ENCODE measurements at regions not wholly inside any gene's neighbourhood (a gene's known extent, or its start where the extent isn't known, plus 50 kb on each side); places are given as distances from the start of the nearest gene placed in this dataset.

DNA sequence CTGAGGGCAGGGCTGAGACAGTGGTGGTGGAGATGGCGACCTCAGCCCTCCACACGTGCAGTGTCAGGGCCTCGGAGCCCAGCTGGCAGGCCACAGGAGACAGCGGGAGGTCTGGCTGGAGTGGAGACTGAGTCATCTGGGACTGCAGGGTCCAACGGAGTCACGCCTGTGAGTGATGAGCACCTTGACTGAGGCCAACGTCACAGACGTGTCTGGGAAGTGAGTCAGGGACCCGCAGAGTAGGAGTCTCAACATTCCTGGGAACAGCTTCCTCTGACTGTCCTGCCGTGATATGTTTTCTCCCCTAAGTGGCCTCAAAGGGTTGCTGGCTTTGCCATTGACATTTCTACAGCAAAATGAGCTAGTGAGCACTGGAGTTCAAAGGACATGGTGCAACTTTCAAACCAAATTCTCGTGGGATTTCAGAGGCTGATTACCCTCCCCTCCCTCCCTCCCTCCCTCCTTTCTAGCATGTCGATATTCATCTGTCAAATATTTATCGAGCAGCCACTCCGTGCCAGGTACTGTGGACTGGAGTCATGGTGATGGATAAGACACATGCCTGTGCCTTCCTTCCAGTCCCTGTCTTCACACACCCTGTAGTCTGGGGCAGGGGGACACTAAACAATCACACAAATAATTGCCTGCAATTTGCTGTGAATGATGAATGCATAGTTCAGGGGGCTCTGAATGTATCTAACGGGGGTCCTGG is 53.3 kb upstream of the AMOTL2 start:
- intact Hi-C loops (cut with micrococcal nuclease; ENCODE audit: unreplicated experiment): loop anchor here (1.0 to 5.0 kb wide), 2 partner anchors 45 to 47 kb away; no protein-coding TSS in a partner anchor
- Mint-ChIP-seq H3K9me3 (ENCODE audit: low read depth, unreplicated experiment) (no peaks in the 10 kb centered on the region), H3K4me3 (ENCODE audit: low read depth, unreplicated experiment) (peak overlapping the region; percentile 42), H3K4me1 (ENCODE audit: low read depth, unreplicated experiment) (peaks cover 20% of the 10 kb centered on the region), H3K27me3 (ENCODE audit: unreplicated experiment) (peaks cover 10% of the 10 kb centered on the region), H3K36me3 (ENCODE audit: insufficient read depth, unreplicated experiment) (peaks cover 10% of the 10 kb centered on the region), H3K27ac (ENCODE audit: unreplicated experiment) (peak overlapping the region; percentile 61)
- DNase-seq: peak; percentile 86
- CTCF ChIA-PET: interaction anchor here (0.6 to 1.8 kb wide), 6 partner anchors 13 to 119 kb away, joined by 3 to 5 read pairs (median 3); no protein-coding TSS in a partner anchor
- no TSS peak for BruUV-seq (replicated peaks)
- TF ChIP-seq CTCF (IDR thresholded peaks at IDR 0.05; ENCODE audit: unreplicated experiment): no peak

DNA sequence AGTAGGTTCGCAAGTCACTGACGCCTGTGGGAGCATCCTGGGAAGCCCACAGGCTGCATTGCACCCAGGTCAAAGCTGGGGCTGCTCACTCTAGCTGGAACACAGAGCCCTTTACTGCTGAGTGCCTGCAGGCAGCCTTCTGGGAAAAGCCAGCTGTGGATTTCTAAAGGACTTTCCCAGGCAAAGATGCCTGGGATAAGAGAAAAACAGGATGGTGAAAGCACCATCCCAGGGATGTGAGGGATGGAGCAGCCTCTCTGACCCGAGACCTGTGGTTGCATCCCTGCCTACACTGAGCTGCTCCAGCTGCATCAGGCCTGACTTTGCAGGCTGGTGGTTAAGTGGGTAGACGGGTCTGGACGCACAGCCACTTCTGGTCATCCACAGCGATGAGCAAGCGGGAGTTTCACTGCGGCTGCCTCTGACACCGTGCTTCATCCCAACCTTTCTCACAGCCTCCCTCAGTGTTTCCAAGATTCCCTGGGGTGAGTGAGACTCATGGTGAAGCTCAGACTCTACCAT is 52.5 kb upstream of the AMOTL2 start:
- Mint-ChIP-seq H3K4me1 (ENCODE audit: low read depth, unreplicated experiment) (peaks cover 20% of the 10 kb centered on the region), H3K27me3 (ENCODE audit: unreplicated experiment) (peaks cover 8% of the 10 kb centered on the region), H3K4me3 (ENCODE audit: low read depth, unreplicated experiment) (peak overlapping the region; percentile 42), H3K9me3 (ENCODE audit: low read depth, unreplicated experiment) (no peaks in the 10 kb centered on the region), H3K36me3 (ENCODE audit: insufficient read depth, unreplicated experiment) (peaks cover 10% of the 10 kb centered on the region), H3K27ac (ENCODE audit: unreplicated experiment) (peak overlapping the region; percentile 61)
- CTCF ChIA-PET: interaction anchor here (1.3 to 1.8 kb wide), 2 partner anchors 45 to 47 kb away, joined by 4 to 5 read pairs; no protein-coding TSS in a partner anchor
- no peak for DNase-seq
- TF ChIP-seq CTCF (IDR thresholded peaks at IDR 0.05; ENCODE audit: unreplicated experiment): no peak
- intact Hi-C loops (cut with micrococcal nuclease; ENCODE audit: unreplicated experiment): loop anchor here (1.0 to 5.0 kb wide), 2 partner anchors 44 to 48 kb away; no protein-coding TSS in a partner anchor
- no TSS peak for BruUV-seq (replicated peaks)

GRCh38 chr3:134425943-134426342 is 51.7 kb upstream of the AMOTL2 start:
- CTCF ChIA-PET: interaction anchor here (1.0 to 1.8 kb wide), 2 partner anchors 44 to 74 kb away, joined by 3 to 4 read pairs; no protein-coding TSS in a partner anchor
- Mint-ChIP-seq H3K36me3 (ENCODE audit: insufficient read depth, unreplicated experiment) (peaks cover 10% of the 10 kb centered on the region), H3K4me3 (ENCODE audit: low read depth, unreplicated experiment) (no peak overlapping the region), H3K4me1 (ENCODE audit: low read depth, unreplicated experiment) (peaks cover 23% of the 10 kb centered on the region), H3K27ac (ENCODE audit: unreplicated experiment) (no peak overlapping the region), H3K27me3 (ENCODE audit: unreplicated experiment) (peaks cover under 1% of the 10 kb centered on the region), H3K9me3 (ENCODE audit: low read depth, unreplicated experiment) (peaks cover 3% of the 10 kb centered on the region)
- no TSS peak for BruUV-seq (replicated peaks)
- intact Hi-C loops (cut with micrococcal nuclease; ENCODE audit: unreplicated experiment): loop anchor here (5.0 kb wide), 1 partner anchor 44 kb away; no protein-coding TSS in a partner anchor
- no peak for DNase-seq
- no peak for TF ChIP-seq CTCF (IDR thresholded peaks at IDR 0.05; ENCODE audit: unreplicated experiment)

Data from Calu3 (cell line).